Lower leg skin (tissue), 3 donors: ENCODE measurements at regions not wholly inside any gene's neighbourhood (a gene's known extent, or its start where the extent isn't known, plus 50 kb on each side); places are given as distances from the start of the nearest gene placed in this dataset.

Experiments used
- CTCF ChIP-seq, 3 donors: fragments of 450-650 bp; IDR thresholded peaks; one replicate each; pipeline ENCODE4 v1.5.1; 2016; ENCODE audit warnings: antibody characterized with exemption in 3 of 3, mild to moderate bottlenecking in 3 of 3, moderate library complexity in 2 of 3
- POLR2A ChIP-seq, 2 donors: fragments of 450-650 bp; IDR thresholded peaks; one replicate each; pipeline ENCODE4 v1.6.1; 2016 to 2017; ENCODE audit warnings: antibody characterized with exemption in 2 of 2, mild to moderate bottlenecking in 1 of 2, moderate library complexity in 1 of 2

GRCh38 chr5:7251132-7251531 lies 144.8 kb upstream of the ADCY2 start:
- TF ChIP-seq CTCF (IDR thresholded peaks at IDR 0.05) (no peak), POLR2A (IDR thresholded peaks at IDR 0.05) (no peak)
